ENCODE measurements at regions not wholly inside any gene's neighbourhood (a gene's known extent, or its start where the extent isn't known, plus 50 kb on each side); places are given as distances from the start of the nearest gene placed in this dataset.
"Not testable (repeated sequence)": the region's sequence is repeated elsewhere in the genome, so short reads cannot be mapped to it uniquely, and the experiment has no call there.

DNA sequence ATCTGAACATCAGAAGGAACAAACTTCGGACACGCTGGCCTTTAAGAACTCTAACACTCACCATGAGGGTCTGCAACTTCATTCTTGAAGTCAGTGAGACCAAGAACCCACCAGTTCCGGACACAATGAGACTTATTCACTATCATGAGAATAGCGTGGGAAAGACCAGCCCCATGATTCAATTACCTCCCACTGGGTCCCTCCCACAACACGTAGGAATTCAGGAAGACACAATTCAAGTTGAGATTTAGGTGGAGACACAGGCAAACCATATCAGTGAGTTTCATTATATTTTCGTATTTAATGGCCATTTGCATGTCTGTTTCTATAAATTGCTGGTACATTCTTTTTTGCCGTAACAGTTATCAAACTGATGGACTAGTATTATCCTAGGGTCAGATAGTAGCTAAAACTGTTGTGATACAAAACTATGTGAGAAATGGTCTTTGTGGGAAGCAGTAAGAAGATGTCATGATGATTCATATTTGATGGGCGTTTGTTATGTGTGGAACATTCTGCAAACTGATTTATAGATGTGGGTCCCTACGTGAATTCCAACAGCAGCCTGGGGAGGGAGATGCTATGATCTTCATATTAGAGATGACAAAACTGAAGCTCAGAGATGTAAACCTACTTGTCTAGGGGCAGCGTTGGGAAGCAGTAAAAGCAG lies 282.4 kb upstream of the TMEM132C start:
- no peak for DNase-seq

DNA sequence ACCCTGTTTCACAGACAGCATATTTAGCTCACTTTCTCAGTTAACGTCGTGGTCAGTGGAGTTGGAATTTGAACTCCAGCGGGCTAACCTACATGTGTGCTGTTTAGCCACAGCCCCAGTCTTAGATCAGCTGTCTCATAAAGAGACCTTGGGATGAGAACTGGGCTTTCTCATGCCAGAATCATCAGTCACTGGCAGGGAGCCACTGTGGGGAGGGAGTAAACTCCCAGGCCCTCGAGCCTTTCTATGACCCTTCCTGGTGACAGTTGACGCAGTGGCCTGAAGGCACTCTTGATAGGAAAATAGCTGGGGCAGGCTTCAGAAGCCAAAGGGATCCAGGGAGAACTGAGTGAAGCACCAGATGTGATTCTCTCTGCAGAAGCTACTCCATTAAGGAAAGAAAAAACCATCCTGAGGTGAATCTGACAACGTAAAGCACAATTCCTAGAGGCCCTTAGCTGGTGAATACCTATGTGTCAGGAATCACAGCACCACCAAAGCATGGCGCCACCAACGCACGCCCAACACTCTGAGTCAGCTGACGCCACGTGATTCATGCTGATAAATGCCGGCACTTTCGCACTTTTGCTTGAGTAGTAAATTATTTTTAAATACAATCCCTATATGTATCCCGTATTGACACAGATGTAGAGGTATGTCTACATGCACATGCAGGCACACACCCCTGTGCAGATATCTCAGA lies 279.6 kb upstream of the TMEM132C start:
- DNase-seq = no peak

DNA sequence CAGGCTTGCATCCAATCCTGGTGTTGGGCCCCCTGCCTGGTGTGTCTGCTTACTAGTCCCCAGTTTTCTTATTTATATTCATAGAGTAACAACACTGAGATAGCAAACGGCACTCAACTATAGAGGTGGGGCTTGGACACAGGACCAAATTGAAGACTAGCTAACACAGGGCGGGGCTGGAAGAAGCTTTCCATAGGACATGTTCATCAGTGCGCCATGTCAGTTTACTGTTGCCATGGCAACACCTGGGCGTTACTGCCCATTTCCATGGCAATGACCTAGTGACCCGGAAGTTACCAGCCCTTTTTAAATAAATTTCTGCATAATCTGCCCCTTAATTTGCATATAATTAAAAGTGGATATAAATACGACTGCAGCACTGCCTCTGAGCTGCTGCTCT lies 275.5 kb upstream of the TMEM132C start:
- DNase-seq = no peak

DNA sequence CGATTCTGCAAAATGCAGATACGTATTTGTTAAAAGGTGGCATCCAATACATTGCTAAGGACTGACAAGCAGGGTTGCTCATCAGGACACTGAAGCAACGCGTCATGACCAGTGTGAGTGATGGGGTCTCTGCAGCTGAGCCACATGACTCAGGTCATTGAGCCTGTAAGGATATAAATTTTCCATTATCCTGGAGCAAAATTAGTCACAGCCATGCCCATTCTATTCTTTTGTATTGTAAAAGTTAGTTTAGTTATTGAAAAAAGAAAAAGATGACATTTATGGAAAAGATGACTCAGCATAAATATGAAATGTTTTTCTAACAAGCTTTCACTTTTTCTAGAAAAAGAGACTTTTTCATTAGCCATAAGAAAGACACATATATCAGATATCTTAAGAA lies 268.0 kb upstream of the TMEM132C start:
- DNase-seq = no peak

DNA sequence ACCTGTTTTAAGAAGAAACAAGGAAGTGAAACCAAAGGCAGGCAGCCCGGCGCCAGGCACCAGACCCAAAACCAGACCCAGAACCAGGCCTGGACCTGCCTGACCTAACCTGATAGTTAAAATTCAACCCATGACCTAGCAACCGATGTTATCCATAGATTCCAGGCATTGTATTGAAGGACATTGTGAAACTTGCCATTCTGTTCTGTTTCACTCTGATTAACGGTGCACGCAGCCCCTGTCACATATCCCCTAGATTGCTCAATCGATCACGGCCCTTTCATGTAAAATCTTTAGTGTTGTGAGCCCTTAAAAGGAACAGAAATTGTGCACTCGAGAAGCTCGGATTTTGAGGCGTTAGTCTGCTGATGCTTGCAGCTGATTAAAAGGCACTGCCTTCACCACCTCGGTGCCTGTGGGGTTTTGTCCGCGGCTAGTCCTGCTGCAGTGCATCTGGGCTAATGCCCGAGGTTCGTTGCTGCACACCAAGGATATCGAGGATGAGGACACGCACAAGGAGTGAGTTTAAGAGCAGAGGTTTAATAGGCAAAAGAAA lies 262.5 kb upstream of the TMEM132C start:
- no peak for DNase-seq

DNA sequence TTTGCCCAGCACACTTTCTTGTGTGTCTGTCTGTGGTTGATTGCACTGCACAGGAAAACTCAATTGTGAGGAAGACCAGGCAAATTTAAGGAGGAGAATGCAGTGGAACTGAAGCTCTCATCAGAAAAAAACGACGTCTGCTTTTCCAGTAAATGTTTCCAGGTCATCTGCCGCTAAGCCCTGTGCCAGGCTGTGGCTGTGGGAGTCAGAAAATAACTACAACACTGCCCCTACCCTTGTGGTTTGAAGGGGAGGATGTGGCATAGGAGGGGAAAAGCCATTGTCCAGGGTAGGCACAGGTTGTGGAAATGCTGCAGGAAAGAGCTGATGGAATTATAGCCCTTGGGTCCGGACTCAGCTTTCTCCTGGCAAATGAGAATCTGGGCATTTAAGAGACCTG lies 259.7 kb upstream of the TMEM132C start:
- no peak for DNase-seq

DNA sequence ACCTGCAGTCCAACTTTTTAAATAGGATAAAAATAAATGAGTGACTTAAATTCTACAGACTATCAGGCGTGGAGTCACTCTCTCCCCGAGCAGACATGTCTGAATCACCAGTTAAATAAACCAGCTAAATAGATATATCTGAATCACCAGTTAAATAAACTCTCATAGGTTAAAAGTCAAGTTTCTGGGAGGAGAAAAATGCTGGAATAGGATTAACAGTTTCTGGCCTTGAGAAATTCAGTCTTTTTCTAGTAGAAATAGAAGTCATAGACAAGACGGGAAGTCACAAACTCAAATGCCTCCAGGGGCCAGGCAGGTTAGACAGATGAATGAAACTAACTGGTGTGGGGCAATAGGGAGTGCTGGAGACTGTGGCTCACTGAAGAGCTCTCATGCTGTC lies 258.6 kb upstream of the TMEM132C start:
- no peak for DNase-seq

DNA sequence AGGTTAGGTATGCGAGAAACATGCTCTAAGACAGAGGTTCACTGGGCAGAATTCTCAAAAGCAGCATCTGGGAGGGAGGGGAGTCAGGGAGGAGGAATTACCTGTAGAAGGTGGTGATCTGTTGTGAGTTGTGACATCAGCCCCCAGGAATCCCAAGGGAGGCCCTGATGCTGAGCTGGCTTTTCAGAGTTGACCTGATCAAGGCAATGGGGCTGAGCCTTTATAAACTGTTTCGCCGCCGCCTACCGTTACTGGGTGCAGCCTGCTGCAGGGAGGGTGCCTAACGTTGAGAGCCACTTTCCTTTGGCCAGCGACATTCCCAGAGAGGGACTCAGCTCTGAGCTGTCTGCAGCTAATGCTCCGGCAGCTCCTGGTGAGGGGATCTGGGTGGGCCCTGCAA lies 257.9 kb upstream of the TMEM132C start:
- no peak for DNase-seq

DNA sequence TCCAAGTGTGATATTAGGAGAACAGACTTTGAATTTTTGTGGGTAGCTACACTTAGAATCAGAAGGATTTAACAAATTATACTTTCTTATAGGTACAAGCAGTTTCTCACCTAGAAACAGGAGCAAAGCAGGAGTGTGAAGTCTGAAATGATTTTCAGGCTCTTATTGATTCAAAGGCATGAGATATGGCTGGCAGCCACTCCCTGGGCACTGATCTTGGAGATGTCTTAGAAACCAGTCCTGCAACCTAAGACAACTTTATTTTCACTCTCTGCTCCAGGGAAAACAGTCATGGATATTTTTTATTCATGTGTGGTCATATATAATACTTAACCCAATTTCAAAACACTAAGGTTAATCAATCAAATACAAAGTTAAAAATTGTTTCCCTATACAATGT lies 254.9 kb upstream of the TMEM132C start:
- no peak for DNase-seq

DNA sequence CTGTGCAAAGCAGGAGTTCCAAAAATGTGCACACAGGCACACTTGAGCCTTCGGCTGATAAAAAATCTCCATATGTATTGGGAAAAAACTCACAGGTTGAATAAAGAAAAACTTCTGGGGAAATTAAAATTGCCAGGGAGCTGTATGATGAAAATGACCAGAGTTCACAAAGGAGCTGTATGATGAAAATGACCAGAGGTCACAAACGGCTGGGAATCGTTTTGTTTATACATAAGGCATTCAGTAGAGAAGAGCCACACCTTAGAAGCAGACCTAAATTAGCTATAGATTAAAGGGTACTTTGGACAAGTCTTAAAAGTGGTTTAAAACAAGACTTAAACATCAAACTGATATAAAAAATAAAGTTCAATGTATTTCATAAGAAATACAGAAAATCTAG lies 251.7 kb upstream of the TMEM132C start:
- no peak for DNase-seq

DNA sequence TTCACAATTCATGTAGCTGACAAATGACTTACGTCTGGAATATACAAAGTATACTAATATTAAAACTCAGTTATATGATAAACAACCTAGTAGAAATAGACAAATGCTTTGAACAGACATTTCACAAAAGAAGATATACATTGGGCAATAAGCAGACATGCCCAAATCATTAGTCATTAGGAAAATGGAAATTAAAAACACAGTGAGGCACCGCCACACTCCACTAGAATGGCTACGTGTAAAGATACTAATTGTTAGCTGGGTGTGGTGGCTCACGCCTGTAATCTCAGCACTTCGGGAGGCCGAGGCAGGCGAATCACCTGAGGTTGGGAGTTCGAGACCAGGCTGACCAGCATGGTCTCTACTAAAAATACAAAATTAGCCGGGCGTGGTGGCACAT lies 248.9 kb upstream of the TMEM132C start:
- no peak for DNase-seq

DNA sequence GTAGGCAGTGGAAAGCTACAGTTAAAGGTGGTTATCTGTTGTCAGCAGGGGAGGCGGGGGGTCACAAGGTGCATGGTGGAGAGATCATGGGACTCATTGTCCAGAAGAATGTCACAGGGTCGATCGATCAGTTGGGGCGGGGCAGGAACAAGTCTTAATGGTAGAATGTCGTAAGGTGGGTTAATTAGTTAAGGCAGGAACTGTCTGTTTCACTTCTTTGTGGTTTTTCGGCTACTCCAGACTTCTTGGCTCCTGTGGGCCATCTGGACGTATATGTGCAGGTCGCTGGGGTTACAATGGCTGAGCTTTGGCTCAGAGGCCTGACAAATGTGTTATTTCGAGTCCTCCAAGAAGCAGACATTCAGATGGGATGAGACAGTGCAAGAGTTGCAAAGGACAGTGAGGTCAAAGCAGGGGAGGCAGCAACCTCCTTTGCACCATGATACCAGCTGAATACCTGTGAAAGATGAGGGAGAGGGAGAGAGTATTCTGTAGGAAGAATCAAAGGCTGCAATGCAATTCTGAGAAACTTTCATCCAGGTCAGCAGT lies 246.9 kb upstream of the TMEM132C start:
- DNase-seq = no peak

DNA sequence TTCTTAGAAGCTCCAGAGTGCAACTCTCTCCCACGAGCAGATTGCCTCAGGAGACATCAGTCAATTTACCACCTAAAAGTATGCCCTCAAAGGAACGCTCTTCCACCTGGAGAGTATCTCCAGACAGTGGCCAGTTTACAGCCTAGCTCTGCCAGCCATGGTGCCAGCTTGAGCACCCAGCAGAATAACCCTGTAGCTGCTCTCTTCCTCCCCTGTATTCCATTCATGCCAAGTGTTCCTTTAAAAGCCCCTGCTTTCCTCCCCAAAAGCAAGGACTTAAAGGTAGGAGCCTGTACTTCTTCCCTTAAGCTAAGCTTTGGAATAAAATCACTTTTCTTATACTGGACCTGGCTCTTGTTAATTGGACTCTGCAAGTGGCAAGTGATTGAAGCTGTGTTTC lies 245.4 kb upstream of the TMEM132C start:
- DNase-seq = no peak

DNA sequence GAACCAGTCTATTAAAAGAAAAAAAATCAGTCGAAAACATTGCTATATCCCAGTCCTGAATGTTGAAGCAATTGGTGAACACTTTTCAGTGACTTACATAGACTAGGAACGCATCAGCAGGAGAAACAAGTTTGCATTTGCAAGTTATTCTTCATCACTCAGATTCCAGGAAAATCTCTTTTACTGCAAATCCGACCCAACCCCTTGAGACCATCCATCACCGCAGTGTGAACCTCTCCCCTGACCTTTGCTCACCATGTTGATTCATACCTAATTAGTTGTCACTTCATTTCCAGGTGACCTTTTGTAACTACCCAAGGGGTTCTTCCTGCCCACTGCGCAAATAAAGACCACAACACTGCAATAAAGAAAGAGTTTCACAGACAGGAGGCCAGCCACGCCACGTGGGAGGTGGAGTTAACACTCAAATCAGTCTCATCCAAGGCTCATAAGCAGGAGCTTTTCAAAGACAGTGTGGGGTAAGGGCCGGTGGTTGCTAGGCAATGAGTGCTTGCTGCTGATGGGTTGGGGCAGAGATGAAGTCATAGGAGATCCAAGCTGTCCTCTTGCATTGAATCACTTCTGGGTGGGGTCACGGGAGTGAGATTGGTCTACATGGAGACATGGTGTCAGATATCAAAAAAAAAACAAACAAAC lies 241.3 kb upstream of the TMEM132C start:
- no peak for DNase-seq

DNA sequence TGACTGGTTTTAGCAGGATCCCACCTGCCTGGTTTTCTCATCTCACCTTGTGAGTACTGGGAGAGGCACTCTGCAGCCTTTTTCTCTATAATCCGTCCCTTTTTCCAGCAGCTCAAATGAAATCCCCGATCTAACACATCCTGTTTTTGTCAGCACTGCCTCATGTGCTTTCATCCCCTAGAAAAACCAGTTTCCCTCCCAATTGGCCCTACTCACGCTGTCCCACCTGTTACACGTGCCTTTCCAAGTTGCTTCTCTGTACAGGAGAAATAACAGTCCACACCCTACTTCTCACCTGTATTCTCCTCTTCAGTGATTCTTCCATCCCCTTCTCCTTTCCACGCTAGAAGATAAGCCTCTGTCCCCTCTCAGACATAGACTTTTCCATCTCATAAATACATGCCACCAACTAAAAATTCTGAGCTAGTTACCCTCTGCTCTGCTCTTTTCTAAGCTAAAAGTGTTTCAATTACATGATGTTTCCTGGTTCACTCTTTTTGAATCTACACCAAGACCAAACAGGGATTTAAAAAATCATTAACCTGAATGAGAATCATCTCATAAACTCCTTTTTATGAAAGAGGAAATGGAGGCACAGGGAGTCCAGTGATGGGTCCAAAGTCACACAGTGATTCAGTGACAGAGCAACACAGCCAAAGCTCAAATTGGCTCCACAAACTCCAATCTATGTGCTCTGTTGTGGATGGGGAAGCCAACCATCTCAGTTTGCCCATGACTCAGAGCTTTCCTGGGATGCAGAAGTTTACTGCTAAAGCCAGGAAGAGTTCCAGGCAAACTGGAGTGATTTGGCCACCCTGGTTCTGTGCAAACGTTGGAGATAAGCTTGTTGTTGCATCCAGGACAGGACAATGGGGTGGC lies 240.0 kb upstream of the TMEM132C start:
- DNase-seq = no peak

DNA sequence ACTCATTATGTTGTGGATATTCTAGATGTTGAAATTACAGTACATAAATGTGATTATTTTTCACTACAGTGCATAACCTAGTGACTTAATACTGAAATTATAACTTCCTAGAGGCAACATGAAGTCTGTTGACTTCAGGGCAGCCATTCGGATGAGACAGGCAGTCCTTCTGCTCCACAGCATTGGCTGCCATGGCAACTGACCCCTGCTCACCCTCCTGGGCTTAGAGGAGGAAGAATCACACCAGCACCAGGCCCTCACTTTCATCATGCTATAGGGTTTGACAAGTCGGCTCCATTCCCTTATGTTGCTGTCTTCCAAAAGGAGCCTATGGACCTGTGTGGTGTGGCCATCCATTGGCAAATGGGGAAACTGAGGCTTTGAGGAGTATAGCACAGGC lies 233.5 kb upstream of the TMEM132C start:
- DNase-seq = no peak

DNA sequence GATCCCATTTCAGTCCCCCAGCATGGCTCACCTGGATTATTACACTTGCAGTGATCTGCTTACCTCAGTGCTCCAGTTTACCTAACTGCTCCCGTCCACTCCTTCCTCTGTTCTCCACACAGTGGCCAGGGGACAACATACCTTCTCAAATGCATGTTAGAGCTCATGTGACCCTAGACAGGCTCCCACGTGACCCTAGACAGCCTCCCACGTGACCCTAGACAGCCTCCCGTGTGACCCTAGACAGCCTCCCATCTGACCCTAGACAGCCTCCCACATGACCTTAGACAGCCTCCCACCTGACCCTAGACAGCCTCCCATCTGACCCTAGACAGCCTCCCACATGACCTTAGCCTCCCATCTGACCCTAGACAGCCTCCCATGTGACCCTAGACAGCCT lies 226.0 kb upstream of the TMEM132C start:
- DNase-seq = no peak

DNA sequence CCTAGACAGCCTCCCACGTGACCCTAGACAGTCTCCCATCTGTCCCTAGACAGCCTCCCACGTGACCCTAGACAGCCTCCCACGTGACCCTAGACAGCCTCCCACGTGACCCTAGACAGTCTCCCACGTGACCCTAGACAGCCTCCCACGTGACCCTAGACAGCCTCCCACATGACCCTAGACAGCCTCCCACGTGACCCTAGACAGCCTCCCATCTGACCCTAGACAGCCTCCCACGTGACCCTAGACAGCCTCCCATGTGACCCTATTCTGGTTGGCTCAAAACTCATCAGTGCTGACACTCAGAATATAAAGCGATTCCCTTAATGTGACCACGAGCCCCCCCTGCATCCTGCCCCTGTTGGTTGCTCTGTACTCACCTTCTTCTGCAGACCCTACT lies 224.7 kb upstream of the TMEM132C start:
- not testable (repeated sequence) for DNase-seq

DNA sequence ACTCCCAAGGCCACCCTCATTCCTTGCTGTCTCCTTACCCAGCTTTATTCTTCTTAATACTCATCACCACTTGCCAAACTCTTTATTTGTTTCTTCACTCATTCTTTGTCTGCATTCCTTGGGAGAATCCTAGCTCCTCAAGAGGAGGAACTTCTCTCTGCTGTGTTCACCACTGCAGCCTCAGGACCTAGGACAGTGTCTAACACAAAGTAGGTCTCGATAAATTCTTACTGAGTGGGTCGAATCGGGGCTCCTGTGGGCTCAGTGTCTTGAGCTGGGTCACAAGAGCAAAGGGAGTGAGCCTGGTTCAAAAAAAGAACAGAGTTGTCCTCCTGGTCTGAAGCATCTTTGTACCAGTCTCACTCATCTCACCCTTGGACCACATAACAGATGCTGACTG lies 224.1 kb upstream of the TMEM132C start:
- DNase-seq = no peak

DNA sequence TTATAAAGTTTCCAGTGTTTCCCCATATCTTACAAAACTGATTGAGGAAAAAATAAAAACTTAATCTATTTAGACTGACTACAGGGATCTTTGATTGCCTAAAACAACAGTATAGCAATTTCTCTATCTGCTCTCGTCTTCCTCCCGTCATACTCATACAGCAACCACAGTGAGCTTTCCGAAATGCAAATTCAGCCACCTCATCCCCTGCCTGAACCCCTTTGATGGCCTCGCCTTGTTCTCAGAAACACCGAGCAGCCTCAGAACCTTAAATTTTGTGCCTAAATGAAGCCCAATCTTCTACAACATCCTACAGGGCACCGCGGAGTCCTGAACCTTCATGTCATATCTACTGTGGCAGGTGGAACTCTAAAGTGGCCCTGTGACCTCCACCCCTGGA lies 223.7 kb upstream of the TMEM132C start:
- DNase-seq = no peak

DNA sequence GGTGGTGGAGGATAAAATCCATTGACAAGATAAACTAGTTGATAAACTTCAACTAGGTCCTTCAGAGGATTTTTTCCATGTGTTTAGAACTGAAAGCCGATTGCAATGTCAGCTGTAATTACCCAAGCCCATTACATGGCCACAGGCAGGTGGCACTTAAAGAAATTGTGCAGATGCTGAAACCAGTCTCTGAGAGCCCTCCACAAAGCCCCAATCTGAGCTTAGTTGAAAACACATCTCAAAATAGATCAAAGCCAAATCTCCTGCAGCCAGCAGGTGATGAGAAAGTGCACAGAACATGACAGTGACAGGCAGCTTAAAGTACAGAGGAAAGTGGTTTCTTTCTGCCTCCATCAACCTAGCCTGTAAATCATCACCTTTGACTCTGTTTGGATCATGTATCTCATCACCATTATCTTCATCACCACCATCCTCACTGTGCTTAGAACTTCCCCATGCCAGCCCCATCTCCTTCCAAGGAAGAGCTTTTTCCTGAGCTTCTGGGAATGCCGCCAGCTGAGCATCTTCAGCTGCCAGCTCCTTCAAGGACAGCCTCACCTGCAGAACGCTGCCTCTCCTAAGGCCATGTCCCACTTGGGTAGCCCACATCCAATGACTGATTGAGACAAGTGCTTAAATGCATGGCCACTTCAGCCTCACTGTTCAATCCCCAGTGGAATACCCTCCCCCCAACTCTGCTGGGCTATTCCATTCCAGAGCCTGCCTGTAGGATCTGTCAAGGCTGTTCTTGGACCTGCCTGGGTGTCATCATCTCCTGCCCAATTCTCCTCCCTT lies 219.5 kb upstream of the TMEM132C start:
- DNase-seq = no peak

DNA sequence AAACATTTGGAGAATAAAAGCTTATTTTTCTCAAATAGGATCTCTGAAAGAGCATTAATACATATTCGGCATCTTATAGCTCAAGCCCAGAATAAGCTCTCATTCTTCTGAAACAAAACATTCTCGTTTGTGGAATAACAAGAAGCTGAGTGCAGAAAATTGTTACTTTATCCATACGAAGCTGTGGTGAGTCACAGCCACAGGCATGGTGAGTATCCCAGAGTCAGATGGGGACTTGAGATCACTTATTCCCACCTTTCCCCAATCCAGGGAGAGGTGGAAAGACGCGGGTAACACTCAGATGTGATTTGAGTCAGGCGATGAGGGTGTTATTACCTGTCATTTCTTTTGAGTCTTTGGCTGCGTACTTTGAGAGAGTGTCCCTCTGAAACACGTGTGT lies 214.6 kb upstream of the TMEM132C start:
- no peak for DNase-seq

All from activated CD4-positive, alpha-beta T cell treated with anti-CD3 and anti-CD28 coated beads for 48 hours (primary cell).